ENCODE measurements at regions not wholly inside any gene's neighbourhood (a gene's known extent, or its start where the extent isn't known, plus 50 kb on each side); places are given as distances from the start of the nearest gene placed in this dataset.

DNA sequence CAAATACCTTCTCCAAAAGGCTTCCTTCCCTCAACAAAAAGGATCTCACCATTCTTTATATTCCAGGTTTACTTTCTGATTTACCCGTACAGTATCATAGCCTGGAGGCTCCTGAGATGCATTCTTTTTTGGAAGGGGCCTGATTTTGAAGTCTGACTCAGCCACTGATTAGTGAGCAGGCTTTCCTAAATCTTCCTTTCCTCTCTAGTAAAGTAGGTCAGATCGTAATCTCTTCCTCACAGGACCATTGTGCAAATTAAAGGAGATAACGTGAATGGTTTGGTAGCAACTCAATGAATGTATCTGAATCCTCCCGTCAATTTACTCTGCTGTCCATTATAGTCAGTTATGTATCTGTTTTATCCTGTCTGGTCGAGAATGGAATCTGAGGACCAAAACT lies 227.7 kb upstream of the ANO5 start:
- Histone ChIP-seq H3K4me3 (no peak overlapping the region), H3K36me3 (no peaks in the 10 kb centered on the region), H3K4me1 (ENCODE audit: low read depth) (no peaks in the 10 kb centered on the region), H3K9me3 (ENCODE audit: low read depth) (no peaks in the 10 kb centered on the region), H3K27me3 (no peaks in the 10 kb centered on the region), H3K27ac (no peak overlapping the region)
- no peak for DNase-seq (ENCODE audit: low read depth in 1 of 2, low spot score in 1 of 2)
- TF ChIP-seq, protein P1, sequence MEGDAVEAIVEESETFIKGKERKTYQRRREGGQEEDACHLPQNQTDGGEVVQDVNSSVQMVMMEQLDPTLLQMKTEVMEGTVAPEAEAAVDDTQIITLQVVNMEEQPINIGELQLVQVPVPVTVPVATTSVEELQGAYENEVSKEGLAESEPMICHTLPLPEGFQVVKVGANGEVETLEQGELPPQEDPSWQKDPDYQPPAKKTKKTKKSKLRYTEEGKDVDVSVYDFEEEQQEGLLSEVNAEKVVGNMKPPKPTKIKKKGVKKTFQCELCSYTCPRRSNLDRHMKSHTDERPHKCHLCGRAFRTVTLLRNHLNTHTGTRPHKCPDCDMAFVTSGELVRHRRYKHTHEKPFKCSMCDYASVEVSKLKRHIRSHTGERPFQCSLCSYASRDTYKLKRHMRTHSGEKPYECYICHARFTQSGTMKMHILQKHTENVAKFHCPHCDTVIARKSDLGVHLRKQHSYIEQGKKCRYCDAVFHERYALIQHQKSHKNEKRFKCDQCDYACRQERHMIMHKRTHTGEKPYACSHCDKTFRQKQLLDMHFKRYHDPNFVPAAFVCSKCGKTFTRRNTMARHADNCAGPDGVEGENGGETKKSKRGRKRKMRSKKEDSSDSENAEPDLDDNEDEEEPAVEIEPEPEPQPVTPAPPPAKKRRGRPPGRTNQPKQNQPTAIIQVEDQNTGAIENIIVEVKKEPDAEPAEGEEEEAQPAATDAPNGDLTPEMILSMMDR (IDR thresholded peaks at IDR 0.05; ENCODE audit: low read depth, low read length): no peak

DNA sequence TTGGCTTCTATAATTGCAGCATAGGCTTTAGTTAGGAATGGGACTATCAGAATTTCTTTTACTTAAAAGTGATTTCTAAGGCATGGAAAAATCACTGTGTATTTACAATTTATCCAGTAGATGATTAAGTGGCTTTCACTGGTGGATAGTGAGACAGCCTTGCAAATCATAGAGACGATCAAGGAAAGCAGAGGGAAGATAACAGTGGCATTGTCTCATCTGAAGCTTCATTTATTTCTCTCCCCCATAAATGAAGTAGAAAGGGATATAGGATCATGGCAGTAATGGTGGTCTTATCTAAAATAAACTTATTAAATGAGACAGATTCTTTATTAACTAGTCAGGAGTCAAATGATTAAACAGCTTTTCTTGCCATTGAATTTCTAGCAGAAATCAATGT lies 224.2 kb upstream of the ANO5 start:
- DNase-seq (ENCODE audit: low read depth in 1 of 2, low spot score in 1 of 2): no peak
- TF ChIP-seq, protein P1 (IDR thresholded peaks at IDR 0.05; ENCODE audit: low read depth, low read length): no peak
- Histone ChIP-seq H3K27me3 (no peaks in the 10 kb centered on the region), H3K4me1 (ENCODE audit: low read depth) (no peaks in the 10 kb centered on the region), H3K4me3 (no peak overlapping the region), H3K36me3 (no peaks in the 10 kb centered on the region), H3K27ac (no peak overlapping the region), H3K9me3 (ENCODE audit: low read depth) (no peaks in the 10 kb centered on the region)

GRCh38 chr11:21969841-21970240 lies 223.0 kb upstream of the ANO5 start:
- DNase-seq (ENCODE audit: low read depth in 1 of 2, low spot score in 1 of 2): no peak
- H3K9me3 ChIP-seq (ENCODE audit: low read depth): no peaks in the 10 kb centered on the region
- H3K36me3 ChIP-seq: no peaks in the 10 kb centered on the region
- TF ChIP-seq, protein P1 (IDR thresholded peaks at IDR 0.05; ENCODE audit: low read depth, low read length): no peak
- H3K4me1 ChIP-seq (ENCODE audit: low read depth): no peaks in the 10 kb centered on the region
- H3K4me3 ChIP-seq: no peak overlapping the region
- H3K27me3 ChIP-seq: no peaks in the 10 kb centered on the region
- no peak overlapping the region for H3K27ac ChIP-seq

DNA sequence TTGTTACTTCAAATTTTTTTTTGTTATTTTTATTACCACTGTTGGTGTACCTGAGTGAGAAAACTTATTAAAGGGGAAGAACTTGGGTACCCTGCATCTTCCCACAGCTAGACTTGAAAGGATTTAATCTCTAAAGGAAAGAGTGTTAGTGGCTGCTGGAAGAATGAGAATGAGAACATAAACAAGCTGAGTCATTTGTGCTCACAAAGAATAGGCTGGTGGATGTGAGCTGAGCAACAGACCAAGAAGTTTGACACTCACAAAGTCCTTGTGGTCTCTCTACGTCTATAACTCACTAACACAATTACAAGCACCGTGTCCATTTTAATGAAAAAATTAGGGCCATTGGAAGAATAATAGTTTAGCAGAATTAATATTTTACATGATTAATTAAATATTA lies 217.6 kb upstream of the ANO5 start:
- Histone ChIP-seq H3K4me3 (no peak overlapping the region), H3K4me1 (ENCODE audit: low read depth) (no peaks in the 10 kb centered on the region), H3K27me3 (no peaks in the 10 kb centered on the region), H3K9me3 (ENCODE audit: low read depth) (no peaks in the 10 kb centered on the region), H3K36me3 (no peaks in the 10 kb centered on the region), H3K27ac (no peak overlapping the region)
- TF ChIP-seq, protein P1 (IDR thresholded peaks at IDR 0.05; ENCODE audit: low read depth, low read length): no peak
- DNase-seq (ENCODE audit: low read depth in 1 of 2, low spot score in 1 of 2): no peak

GRCh38 chr11:21976210-21976609 lies 216.7 kb upstream of the ANO5 start:
- Histone ChIP-seq H3K27ac (no peak overlapping the region), H3K9me3 (ENCODE audit: low read depth) (no peaks in the 10 kb centered on the region), H3K36me3 (no peaks in the 10 kb centered on the region), H3K4me1 (ENCODE audit: low read depth) (no peaks in the 10 kb centered on the region), H3K4me3 (no peak overlapping the region), H3K27me3 (no peaks in the 10 kb centered on the region)
- DNase-seq (ENCODE audit: low read depth in 1 of 2, low spot score in 1 of 2): no peak
- TF ChIP-seq, protein P1 (IDR thresholded peaks at IDR 0.05; ENCODE audit: low read depth, low read length): no peak

DNA sequence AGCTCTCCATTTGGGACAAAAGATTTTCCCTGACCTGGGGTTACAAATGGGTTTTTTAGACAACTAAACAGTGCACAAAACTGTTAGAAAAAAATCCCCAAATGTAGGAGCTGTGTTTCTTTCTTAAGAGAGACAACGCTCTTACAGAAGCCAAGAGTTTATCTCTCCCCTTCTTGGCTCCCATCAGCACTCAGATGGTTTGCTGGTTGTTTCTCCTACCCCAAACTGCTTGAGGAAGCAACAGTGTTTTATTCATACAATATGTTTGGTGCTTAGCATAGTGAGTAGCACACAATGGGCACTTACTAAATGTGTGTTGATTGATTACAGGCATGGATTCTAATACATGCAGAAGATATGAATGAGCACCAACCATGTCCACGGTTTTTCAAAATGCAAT lies 209.5 kb upstream of the ANO5 start:
- Histone ChIP-seq H3K27me3 (no peaks in the 10 kb centered on the region), H3K9me3 (ENCODE audit: low read depth) (no peaks in the 10 kb centered on the region), H3K4me3 (no peak overlapping the region), H3K36me3 (no peaks in the 10 kb centered on the region), H3K27ac (no peak overlapping the region), H3K4me1 (ENCODE audit: low read depth) (peaks cover 13% of the 10 kb centered on the region)
- DNase-seq (ENCODE audit: low read depth in 1 of 2, low spot score in 1 of 2): no peak
- TF ChIP-seq, protein P1 (IDR thresholded peaks at IDR 0.05; ENCODE audit: low read depth, low read length): no peak

Data from cardiac muscle cell (in vitro differentiated cells and primary cell).